ENCODE measurements at regions not wholly inside any gene's neighbourhood (a gene's known extent, or its start where the extent isn't known, plus 50 kb on each side); places are given as distances from the start of the nearest gene placed in this dataset.

DNA sequence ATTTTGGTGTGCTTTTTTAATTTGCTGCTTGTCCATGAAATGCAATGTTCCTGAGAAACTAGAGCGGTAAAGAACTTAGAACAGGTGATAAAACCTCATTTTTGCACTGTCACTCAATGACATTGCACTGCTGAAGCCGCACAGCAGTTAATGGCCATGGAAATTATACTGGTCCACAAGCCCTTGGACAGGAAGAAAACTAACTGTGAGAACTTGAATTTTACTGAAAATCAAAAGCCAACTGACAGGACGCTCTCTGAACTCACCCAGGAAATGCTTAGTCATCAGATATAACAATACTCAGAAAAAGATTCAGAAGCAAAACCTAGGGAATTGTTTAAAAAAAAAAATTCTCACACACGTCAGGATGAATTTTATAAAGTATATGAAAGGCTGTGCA is 246.4 kb upstream of the SLC7A11 start:
- TF ChIP-seq, protein P1, sequence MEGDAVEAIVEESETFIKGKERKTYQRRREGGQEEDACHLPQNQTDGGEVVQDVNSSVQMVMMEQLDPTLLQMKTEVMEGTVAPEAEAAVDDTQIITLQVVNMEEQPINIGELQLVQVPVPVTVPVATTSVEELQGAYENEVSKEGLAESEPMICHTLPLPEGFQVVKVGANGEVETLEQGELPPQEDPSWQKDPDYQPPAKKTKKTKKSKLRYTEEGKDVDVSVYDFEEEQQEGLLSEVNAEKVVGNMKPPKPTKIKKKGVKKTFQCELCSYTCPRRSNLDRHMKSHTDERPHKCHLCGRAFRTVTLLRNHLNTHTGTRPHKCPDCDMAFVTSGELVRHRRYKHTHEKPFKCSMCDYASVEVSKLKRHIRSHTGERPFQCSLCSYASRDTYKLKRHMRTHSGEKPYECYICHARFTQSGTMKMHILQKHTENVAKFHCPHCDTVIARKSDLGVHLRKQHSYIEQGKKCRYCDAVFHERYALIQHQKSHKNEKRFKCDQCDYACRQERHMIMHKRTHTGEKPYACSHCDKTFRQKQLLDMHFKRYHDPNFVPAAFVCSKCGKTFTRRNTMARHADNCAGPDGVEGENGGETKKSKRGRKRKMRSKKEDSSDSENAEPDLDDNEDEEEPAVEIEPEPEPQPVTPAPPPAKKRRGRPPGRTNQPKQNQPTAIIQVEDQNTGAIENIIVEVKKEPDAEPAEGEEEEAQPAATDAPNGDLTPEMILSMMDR (IDR thresholded peaks at IDR 0.05): no peak
- Histone ChIP-seq H3K9me3 (ENCODE audit: control insufficient read depth, low read length) (no peaks in the 10 kb centered on the region), H3K4me1 (no peaks in the 10 kb centered on the region), H3K4me2 (ENCODE audit: low read length) (no peak overlapping the region), H3K27ac (no peak overlapping the region), H2AFZ (no peak overlapping the region), H3K4me3 (ENCODE audit: low read depth, low read length) (no peak overlapping the region), H3K9ac (no peak overlapping the region), H3K36me3 (ENCODE audit: control insufficient read depth, insufficient read depth, low read length) (no peaks in the 10 kb centered on the region), H3K27me3 (ENCODE audit: control insufficient read depth, insufficient read depth, low read length) (no peaks in the 10 kb centered on the region), H3K79me2 (no peaks in the 10 kb centered on the region)

DNA sequence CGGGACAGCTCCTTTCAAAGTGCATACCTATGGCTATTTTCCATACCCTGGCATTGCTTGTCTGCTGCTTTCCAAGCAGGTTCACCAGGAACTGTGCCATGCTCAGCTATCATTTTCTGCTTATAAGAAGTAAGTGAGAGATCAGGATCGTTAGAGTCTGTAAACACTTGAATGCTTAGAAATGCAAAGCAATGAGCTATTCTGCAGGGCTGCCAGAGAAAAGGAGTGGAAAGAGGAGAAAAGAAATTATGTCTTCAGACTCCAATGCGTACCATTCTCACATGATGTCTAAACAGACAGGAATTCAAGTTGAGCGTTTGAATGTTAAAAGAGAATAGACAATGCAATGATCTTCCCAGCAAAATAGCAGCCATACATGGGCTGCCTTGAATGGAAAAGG is 245.5 kb upstream of the SLC7A11 start:
- Histone ChIP-seq H3K36me3 (ENCODE audit: control insufficient read depth, insufficient read depth, low read length) (no peaks in the 10 kb centered on the region), H3K27ac (no peak overlapping the region), H3K9me3 (ENCODE audit: control insufficient read depth, low read length) (no peaks in the 10 kb centered on the region), H3K4me2 (ENCODE audit: low read length) (no peak overlapping the region), H3K9ac (no peak overlapping the region), H3K79me2 (no peaks in the 10 kb centered on the region), H3K27me3 (ENCODE audit: control insufficient read depth, insufficient read depth, low read length) (no peaks in the 10 kb centered on the region), H2AFZ (no peak overlapping the region), H3K4me3 (ENCODE audit: low read depth, low read length) (no peak overlapping the region), H3K4me1 (no peaks in the 10 kb centered on the region)
- TF ChIP-seq, protein P1 (IDR thresholded peaks at IDR 0.05): no peak

DNA sequence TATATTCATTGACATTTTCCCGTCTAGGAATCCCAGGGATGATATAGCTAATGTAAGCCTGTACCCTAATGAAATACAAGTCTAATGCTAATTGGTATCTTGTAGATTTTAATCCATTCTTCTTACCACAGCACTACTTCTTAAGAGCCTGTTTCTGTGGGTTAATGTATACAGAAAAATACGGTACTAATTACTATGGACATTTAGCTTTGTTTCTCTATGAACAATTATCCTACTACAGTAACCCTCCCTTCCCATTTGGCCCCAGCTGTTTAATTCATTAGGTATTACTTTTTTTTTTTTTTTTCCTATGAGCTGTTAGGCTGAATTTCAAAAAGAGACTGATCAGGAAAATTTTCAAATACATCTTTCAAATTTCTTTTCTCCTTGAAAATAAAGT is 245.1 kb upstream of the SLC7A11 start:
- Histone ChIP-seq H3K79me2 (no peaks in the 10 kb centered on the region), H3K4me3 (ENCODE audit: low read depth, low read length) (no peak overlapping the region), H2AFZ (no peak overlapping the region), H3K36me3 (ENCODE audit: control insufficient read depth, insufficient read depth, low read length) (no peaks in the 10 kb centered on the region), H3K9me3 (ENCODE audit: control insufficient read depth, low read length) (no peaks in the 10 kb centered on the region), H3K4me2 (ENCODE audit: low read length) (no peak overlapping the region), H3K4me1 (no peaks in the 10 kb centered on the region), H3K27me3 (ENCODE audit: control insufficient read depth, insufficient read depth, low read length) (no peaks in the 10 kb centered on the region), H3K9ac (no peak overlapping the region), H3K27ac (no peak overlapping the region)
- TF ChIP-seq, protein P1 (IDR thresholded peaks at IDR 0.05): no peak

DNA sequence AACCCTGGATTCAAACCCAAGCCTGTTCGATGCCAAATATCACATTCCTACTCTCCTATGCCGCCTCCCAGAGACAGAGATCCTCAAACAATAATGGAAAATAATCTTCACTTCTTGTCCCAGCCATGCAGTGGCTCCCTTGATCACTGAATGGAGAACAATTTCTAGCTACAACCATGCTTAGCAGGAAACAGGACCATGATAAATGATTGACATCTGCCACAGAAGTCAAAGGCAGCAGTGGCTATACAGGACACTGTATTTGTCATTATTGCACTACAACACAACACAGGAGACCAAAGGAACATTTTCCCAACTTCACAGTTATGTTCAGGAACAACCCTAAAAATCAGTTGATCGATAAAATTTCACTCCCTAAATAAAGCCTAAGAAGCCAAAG is 243.3 kb upstream of the SLC7A11 start:
- Histone ChIP-seq H3K9ac (no peak overlapping the region), H3K9me3 (ENCODE audit: control insufficient read depth, low read length) (no peaks in the 10 kb centered on the region), H3K4me2 (ENCODE audit: low read length) (no peak overlapping the region), H3K36me3 (ENCODE audit: control insufficient read depth, insufficient read depth, low read length) (no peaks in the 10 kb centered on the region), H3K27me3 (ENCODE audit: control insufficient read depth, insufficient read depth, low read length) (no peaks in the 10 kb centered on the region), H2AFZ (no peak overlapping the region), H3K27ac (no peak overlapping the region), H3K79me2 (no peaks in the 10 kb centered on the region), H3K4me1 (no peaks in the 10 kb centered on the region), H3K4me3 (ENCODE audit: low read depth, low read length) (no peak overlapping the region)
- TF ChIP-seq, protein P1 (IDR thresholded peaks at IDR 0.05): no peak

DNA sequence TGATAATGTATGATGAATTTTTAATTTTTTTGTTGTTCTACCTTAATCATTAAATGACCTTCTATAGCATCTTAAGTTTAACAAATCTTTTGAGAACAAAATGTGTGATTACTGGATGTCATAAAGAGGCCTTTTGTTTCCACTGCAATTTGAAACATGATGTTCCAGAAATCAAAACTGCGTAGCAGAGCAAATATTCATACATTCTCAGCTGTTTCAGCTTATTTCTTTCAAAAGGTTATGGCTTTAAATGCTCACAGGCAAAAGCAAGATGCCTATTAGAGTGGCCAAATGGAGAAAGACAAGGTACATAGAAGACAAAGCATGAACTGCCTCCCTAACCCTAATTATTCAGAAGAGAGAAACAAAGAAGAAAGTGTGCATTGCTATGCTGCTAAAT is 233.0 kb upstream of the SLC7A11 start:
- no peak overlapping the region for H2AFZ ChIP-seq
- no peak overlapping the region for H3K27ac ChIP-seq
- H3K4me2 ChIP-seq (ENCODE audit: low read length): no peak overlapping the region
- no peak overlapping the region for H3K9ac ChIP-seq
- H3K4me1 ChIP-seq: no peaks in the 10 kb centered on the region
- no peaks in the 10 kb centered on the region for H3K27me3 ChIP-seq (ENCODE audit: control insufficient read depth, insufficient read depth, low read length)
- no peaks in the 10 kb centered on the region for H3K36me3 ChIP-seq (ENCODE audit: control insufficient read depth, insufficient read depth, low read length)
- H3K9me3 ChIP-seq (ENCODE audit: control insufficient read depth, low read length): no peaks in the 10 kb centered on the region
- H3K4me3 ChIP-seq (ENCODE audit: low read depth, low read length): no peak overlapping the region
- no peaks in the 10 kb centered on the region for H3K79me2 ChIP-seq
- TF ChIP-seq, protein P1 (IDR thresholded peaks at IDR 0.05): no peak

All from parathyroid adenoma (tissue), 2 donors.